Lower leg skin (tissue), 4 donors: ENCODE measurements at regions not wholly inside any gene's neighbourhood (a gene's known extent, or its start where the extent isn't known, plus 50 kb on each side); places are given as distances from the start of the nearest gene placed in this dataset.

Experiments used
- DNase-seq, 2 donors: peaks; one replicate each; pipeline ENCODE4 v3.0.0-alpha.2; 2019; ENCODE audit warnings: low spot score in 2 of 2
- H3K4me3 ChIP-seq: fragments of 200-600 bp; sonication (generic); 2 replicates; pipeline ENCODE4 v1.5.1; 2017; ENCODE audit warnings: mild to moderate bottlenecking, low read depth; ENCODE audit not compliant: poor library complexity, severe bottlenecking
- CTCF ChIP-seq, 3 donors: fragments of 450-650 bp; IDR thresholded peaks; one replicate each; pipeline ENCODE4 v1.5.1; 2016; ENCODE audit warnings: antibody characterized with exemption in 3 of 3, mild to moderate bottlenecking in 3 of 3, moderate library complexity in 2 of 3
- POLR2A ChIP-seq, 2 donors: fragments of 450-650 bp; IDR thresholded peaks; one replicate each; pipeline ENCODE4 v1.6.1; 2016 to 2017; ENCODE audit warnings: antibody characterized with exemption in 2 of 2, mild to moderate bottlenecking in 1 of 2, moderate library complexity in 1 of 2
- WGBS, 2 donors: methylation state at CpG; one replicate each; pipeline ENCODE4 v1.1.5; 2018; 5-methylcytosine and 5-hydroxymethylcytosine counted together
- intact Hi-C: fragments of 100-400 bp; cut with DNase I; formaldehyde crosslinking; loops from one replicate; pipeline ENCODE4 v1.15.0; 2023; ENCODE audit warnings: low total_unique reads

- TF ChIP-seq CTCF (IDR thresholded peaks at IDR 0.05) (no peak), POLR2A (IDR thresholded peaks at IDR 0.05) (no peak)
- intact Hi-C loops, result no loop called here
- no peak overlapping the region for H3K4me3 ChIP-seq
- 62 to 83% methylated on average over 5 of the region's 5 CpGs for WGBS, 2 donors
- DNase-seq, result no peak
These were observed 68.1 kb upstream of the EDNRB start for GRCh38 chr13:77986713-77987112.

GRCh38 chr13:77985866-77986636 is 67.4 kb upstream of the EDNRB start:
- WGBS, 2 donors, result 53 to 56% methylated on average over 3 of the region's 3 CpGs
- no peak overlapping the region for H3K4me3 ChIP-seq
- intact Hi-C loops, result no loop called here
- DNase-seq, result no peak
- TF ChIP-seq POLR2A (IDR thresholded peaks at IDR 0.05), result no peak
- no peak for TF ChIP-seq CTCF (IDR thresholded peaks at IDR 0.05)

- intact Hi-C loops, result no loop called here
- no peak overlapping the region for H3K4me3 ChIP-seq
- no peak for DNase-seq
- WGBS, 2 donors, result 13 to 17% methylated on average over 1 of the region's 1 CpG
- TF ChIP-seq POLR2A (IDR thresholded peaks at IDR 0.05) (no peak), CTCF (IDR thresholded peaks at IDR 0.05) (no peak)
These were observed 62.8 kb upstream of the EDNRB start for GRCh38 chr13:77981281-77981881.

GRCh38 chr13:77980592-77980991 is 62.0 kb upstream of the EDNRB start:
- 9 to 11% methylated on average over 2 of the region's 2 CpGs for WGBS, 2 donors
- intact Hi-C loops, result no loop called here
- no peak overlapping the region for H3K4me3 ChIP-seq
- peak in 1 of 2 donors; percentile 20 for DNase-seq
- TF ChIP-seq CTCF (IDR thresholded peaks at IDR 0.05) (no peak), POLR2A (IDR thresholded peaks at IDR 0.05) (no peak)

GRCh38 chr13:77979721-77980385 is 61.2 kb upstream of the EDNRB start:
- 65 to 72% methylated on average over 3 of the region's 3 CpGs for WGBS, 2 donors
- no peak overlapping the region for H3K4me3 ChIP-seq
- DNase-seq, result no peak
- intact Hi-C loops, result no loop called here
- TF ChIP-seq POLR2A (IDR thresholded peaks at IDR 0.05), result no peak
- TF ChIP-seq CTCF (IDR thresholded peaks at IDR 0.05), result no peak
